Activated CD4-positive, alpha-beta T cell treated with anti-CD3 and anti-CD28 coated beads, Interleukin-2, Interleukin-6, amounts not matched to agents 100 ng/mL and 50 ng/mL, durations not matched to agents 16 hours and 8 hours (primary cell): ENCODE measurements at regions not wholly inside any gene's neighbourhood (a gene's known extent, or its start where the extent isn't known, plus 50 kb on each side); places are given as distances from the start of the nearest gene placed in this dataset.
"Not testable (repeated sequence)": the region's sequence is repeated elsewhere in the genome, so short reads cannot be mapped to it uniquely, and the experiment has no call there.

Experiments
- DNase-seq: peaks from one replicate; pipeline ENCODE4 v3.0.0-alpha.2; 2020

DNA sequence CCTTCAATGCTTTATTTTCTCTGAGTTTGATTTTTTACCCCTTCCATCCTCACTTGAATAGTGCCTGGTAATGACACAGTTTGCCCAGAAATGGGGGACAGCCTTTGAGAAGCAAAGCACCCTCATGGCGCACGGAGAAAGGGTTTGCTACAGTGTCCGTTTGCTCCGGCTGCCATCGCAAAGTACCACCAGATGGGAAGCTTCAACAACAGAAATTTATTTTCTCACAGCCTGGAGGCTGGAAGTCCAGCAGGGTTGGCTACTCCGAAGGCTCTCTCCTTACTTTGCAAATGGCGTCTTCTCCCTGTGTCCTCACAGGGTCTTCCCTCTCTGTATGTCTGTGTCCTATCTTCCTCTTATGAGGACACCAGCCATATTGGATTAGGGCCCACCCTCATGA is 327.7 kb upstream of the KAZN start:
- no peak for DNase-seq

DNA sequence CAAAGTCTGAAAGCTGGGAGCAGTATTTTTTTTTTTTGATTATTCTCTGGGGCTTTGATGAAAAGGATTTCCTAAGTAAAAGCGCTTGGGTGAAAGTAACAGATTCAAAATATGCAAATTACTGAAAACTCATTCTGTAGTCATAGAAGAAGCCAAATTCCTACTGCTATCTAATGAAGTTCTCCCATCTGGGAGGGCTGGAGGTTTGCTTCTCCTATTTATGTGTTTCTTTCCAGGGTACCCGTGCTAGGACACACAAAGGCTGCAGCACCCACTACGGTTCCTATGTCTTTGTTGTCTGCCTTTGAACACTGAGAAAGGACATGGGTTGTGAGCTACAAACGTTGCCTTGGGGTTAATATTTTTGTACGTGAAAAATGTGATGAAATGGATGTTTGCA is 324.7 kb upstream of the KAZN start:
- no peak for DNase-seq

DNA sequence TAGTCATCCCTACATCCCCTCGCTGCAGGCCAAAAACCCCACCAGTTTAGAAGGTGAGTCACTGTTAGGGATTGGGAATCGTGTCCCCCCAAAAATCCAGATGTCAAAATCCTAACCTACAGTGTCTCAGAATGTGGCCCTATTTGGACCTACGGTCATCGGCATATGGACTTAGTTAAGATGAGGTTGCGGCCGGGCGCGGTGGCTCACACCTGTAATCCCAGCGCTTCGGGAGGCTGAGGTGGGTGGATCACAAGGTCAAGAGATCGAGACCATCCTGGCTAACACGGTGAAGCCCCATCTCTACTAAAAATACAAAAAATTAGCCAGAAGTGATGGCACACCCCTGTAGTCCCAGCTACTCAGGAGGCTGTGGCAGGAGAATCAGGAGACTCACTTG is 318.6 kb upstream of the KAZN start:
- DNase-seq = not testable (repeated sequence)

DNA sequence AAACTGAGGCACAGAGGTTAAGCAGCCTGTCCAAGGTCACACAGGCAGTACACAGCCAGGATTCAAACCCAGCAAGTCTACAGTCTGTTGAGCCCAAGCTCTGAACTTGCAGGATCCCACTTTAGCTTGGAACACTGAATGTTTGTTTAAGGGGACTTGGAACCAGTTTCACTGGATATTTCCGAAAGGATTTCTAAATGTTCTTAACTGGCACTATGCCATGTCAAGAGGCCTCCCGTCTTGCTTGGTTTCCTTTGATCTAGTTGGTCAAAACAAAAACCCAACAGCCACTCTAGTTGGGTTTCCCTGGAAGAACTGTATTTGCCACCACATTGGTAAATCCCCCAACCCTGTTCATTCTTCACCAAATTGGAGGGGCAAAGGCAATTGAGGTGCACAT is 317.6 kb upstream of the KAZN start:
- no peak for DNase-seq

GRCh38 chr1:14281412-14281811 is 317.1 kb upstream of the KAZN start:
- no peak for DNase-seq

GRCh38 chr1:14282707-14283106 is 315.8 kb upstream of the KAZN start:
- DNase-seq = no peak

- DNase-seq = no peak
Observed at GRCh38 chr1:14285238-14285637, 313.2 kb upstream of the KAZN start.

DNA sequence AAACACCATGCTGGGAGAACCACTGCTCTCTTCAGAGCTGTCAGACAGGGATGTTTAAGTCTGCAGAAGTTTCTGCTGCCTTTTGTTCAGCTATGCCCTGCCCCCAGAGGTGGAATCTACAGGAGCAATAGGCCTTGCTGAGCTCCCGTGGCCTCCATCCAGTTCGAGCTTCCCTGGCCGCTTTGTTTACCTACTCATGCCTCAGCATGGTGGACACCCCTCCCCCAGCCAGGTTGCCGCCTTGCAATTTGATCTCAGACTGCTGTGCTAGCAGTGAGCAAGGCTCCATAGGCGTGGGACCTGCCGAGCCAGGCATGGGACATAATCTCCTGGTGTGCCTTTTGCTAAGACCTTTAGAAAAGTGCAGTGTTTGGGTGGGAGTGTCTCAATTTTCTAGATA is 307.3 kb upstream of the KAZN start:
- not testable (repeated sequence) for DNase-seq

DNA sequence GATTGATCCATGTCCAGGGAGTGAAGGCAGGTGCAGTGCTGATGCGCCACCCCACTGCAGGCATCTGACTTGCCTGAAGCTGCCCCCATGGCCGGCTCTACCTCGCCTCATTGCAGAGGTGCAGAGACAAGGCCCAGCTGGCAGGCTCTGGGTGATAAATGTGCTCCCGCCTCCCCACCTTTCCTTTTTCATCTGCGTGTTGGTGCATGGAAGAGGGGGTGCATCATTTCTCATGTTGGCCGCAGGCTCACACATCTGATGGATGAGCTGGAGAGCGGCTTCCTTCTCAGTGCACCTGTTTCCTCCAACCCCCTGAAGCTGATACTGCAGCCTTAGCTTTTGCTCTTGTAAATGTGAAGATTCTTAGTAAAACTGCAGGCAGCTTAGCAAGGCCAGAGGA is 306.0 kb upstream of the KAZN start:
- no peak for DNase-seq

DNA sequence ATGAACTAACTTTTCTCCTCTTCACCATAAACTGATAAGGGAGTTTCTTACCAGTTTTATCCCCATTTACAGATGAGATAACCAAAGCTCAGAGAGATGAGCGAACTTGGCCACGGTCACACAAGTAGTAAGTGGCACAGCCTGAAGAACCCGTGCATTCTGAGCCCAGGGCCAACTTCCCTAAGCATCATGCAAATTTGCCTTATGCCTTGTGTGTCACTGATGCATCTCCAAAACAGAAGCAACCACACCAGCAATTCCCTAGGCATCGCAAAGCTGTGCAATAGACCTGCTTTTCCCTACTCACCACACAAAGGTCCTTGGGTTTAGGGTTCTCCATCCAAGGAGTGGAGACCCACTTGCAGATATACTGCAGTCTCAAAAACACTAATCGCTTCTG is 304.5 kb upstream of the KAZN start:
- DNase-seq = no peak

- DNase-seq = no peak
Observed at GRCh38 chr1:14294860-14295536, 303.5 kb upstream of the KAZN start.

DNA sequence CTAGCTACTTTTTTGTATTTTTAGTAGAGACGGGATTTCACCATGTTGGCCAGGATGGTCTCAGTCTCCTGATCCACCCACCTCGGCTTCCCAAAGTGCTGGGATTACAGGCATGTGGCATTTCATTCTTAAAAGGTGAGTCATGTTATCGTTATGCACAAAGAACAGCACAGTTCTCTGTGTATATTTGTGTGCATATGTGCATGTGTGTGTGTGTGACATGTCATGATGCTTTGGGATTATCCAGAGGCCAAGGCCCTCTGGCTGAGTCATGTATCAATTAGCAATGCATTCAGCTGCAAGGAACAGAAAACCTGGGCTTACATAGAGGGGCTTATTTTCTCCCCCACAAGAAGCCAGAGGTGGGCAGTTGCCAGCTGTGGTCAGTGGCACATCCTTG is 301.7 kb upstream of the KAZN start:
- no peak for DNase-seq

DNA sequence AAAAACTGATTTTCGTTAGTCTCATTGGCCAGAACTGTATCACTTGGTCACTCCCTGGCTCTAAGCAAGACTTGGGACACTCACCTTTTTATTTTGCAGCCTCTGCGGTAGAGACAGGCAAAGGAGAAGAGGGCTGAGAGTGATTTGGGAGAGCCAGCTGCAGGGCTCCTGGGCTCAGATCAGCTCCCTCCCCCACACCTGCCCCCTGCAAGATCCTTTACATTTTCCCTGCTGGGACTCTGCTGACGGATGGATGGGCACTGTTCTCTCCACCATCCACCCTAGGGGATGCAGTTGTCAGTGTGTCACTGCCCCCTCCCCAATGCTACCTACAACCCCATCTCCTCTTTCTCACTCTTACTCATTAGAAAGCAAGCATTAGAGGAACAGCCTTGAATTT is 301.1 kb upstream of the KAZN start:
- DNase-seq = no peak

- no peak for DNase-seq
Observed at GRCh38 chr1:14298806-14299205, 299.7 kb upstream of the KAZN start.

DNA sequence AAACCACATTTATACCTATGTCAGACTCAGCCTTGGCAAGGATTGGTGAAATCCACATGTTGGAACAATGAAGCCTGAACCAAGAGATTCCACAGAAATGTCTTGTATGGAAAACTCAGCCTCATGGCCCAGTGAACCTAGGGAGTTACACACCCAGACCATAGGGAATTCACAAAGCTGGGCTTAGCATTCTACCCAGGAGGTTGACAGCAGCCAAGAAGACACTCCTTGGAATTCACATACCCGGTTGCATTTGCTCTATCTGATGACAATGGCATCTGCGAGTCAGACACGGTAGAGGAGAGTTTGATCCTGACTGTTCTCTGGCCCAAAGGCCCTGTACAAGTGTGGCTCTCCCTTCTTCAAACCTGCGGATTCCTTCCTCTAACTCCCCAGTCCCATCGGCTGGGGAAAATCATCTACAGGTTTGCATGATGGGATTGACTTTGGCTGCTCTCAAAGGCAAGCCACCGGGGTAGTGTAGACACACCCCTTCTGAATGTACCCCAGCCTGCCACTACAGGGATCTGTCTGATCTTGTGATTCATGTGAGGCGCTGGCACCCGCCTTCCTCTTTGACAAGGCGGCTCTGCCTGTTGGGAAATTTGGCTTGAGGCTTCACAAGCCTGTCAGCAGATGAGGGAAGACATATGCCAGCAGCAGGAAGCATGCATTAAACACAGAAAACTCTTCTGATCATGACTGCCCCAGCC is 297.3 kb upstream of the KAZN start:
- no peak for DNase-seq

- no peak for DNase-seq
Observed at GRCh38 chr1:14301704-14302024, 296.8 kb upstream of the KAZN start.

DNA sequence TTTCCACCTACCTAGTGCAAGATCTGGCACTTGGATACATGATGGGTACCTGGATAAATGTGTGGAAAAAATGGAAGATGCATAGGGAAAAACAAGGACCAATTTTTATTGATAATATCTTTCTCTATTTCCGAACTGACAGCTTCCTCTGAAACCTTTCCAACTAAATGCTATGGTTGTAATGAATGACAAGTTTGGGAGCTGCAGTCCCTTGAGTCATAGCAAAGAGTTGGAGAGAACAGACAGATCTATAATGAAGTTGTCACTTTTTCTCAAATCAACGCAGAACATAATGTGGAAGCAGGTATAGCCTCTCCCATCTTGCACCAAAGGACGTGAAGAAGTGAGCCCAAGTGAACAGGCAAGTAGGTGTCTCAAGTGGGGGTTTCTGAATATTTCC is 296.5 kb upstream of the KAZN start:
- no peak for DNase-seq

DNA sequence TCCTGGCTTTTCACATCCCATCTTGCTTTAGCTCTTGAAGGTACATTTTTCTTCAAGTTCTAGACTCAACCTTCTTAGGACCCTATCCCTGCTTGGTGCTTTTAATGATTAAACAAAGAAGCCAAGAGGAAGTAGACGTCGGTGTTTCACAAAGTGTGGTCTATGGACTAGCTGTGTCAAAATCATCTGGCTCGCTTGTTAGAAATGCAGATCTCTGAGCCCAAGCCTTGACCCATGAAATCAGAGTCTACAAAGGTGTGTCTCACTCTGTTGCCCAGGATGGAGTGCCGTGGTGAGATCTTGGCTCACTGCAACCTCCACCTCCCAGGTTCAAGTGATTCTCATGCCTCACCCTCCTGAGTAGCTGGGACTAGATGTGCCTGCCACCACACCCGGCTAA is 295.5 kb upstream of the KAZN start:
- DNase-seq = no peak

- DNase-seq = no peak
Observed at GRCh38 chr1:14304381-14304865, 294.1 kb upstream of the KAZN start.

- DNase-seq = no peak
Observed at GRCh38 chr1:14308460-14308859, 290.0 kb upstream of the KAZN start.

GRCh38 chr1:14309984-14310383 is 288.5 kb upstream of the KAZN start:
- no peak for DNase-seq

DNA sequence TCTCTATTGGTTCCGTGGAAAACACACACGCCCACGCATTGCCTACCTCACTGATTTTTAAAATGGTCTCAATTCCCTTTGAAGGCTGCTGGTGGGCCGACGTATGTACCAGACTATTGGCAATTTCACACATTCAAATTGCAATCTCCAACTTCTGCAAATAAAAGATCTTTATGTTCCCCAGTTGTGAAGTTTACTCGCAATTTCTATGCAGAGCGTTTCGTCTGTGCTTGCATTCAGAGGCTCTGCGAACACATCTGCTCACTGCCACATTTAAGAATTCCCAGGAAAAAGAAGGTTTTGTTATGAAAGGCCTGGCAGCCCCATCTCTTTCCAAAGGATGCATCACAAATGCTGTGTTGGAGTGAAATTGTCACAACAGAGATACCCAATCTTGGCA is 288.0 kb upstream of the KAZN start:
- DNase-seq = no peak

GRCh38 chr1:14313731-14314431 is 284.6 kb upstream of the KAZN start:
- no peak for DNase-seq

- DNase-seq = no peak
Observed at GRCh38 chr1:14318830-14319229, 279.7 kb upstream of the KAZN start.
